Keratinocyte (primary cell): ENCODE measurements at regions not wholly inside any gene's neighbourhood (a gene's known extent, or its start where the extent isn't known, plus 50 kb on each side); places are given as distances from the start of the nearest gene placed in this dataset.

ENCODE experiments used
- DNase-seq: peaks from one replicate; pipeline ENCODE4 v3.0.0-alpha.2; 2011; ENCODE audit warnings: low read depth, missing footprints, low spot score
- FAIRE-seq: peaks from 2 replicates; lab custom pipeline; 2011; peaks lifted over from hg19 to GRCh38; lab: Jason Lieb, UNC
- H2AFZ ChIP-seq: 2 replicates; pipeline ENCODE4 v1.6.0; 2012; ENCODE audit warnings: low read length, control low read depth, inconsistent platforms; ENCODE audit not compliant: control insufficient read depth
- H3K27ac ChIP-seq: 2 replicates; pipeline ENCODE4 v1.5.1; 2011; ENCODE audit warnings: low read length; ENCODE audit not compliant: control insufficient read depth, insufficient read depth
- H3K27me3 ChIP-seq: 3 replicates; pipeline ENCODE4 v1.6.0; 2011; ENCODE audit warnings: low read length; ENCODE audit not compliant: control insufficient read depth, insufficient read depth; ENCODE audit errors: extremely low read depth
- H3K36me3 ChIP-seq, 2 experiments: 2 replicates in 1 of 2; 3 replicates in 1 of 2; pipeline ENCODE4 v1.5.1; 2011; ENCODE audit warnings: low read length in 2 of 2, mild to moderate bottlenecking in 1 of 2; ENCODE audit not compliant: control insufficient read depth in 2 of 2, insufficient read depth in 2 of 2; ENCODE audit errors: extremely low read depth in 1 of 2
- H3K4me1 ChIP-seq: 3 replicates; pipeline ENCODE4 v1.5.1; 2011; ENCODE audit warnings: low read length; ENCODE audit not compliant: control insufficient read depth, insufficient read depth; ENCODE audit errors: extremely low read depth
- H3K4me2 ChIP-seq: 3 replicates; pipeline ENCODE4 v1.6.0; 2011; ENCODE audit warnings: low read depth, low read length; ENCODE audit not compliant: control insufficient read depth, insufficient read depth; ENCODE audit errors: extremely low read depth
- H3K4me3 ChIP-seq, 3 experiments: fragments of 200-600 bp in 1 of 3; sonication (generic) in 1 of 3; 2 replicates in 2 of 3; 3 replicates in 1 of 3; pipeline ENCODE4 v1.5.1; 2011 to 2016; ENCODE audit warnings: low read length in 3 of 3, mild to moderate bottlenecking in 3 of 3, control low read depth in 2 of 3, inconsistent platforms in 1 of 3, low read depth in 1 of 3, mixed read lengths in 1 of 3, mixed run types in 1 of 3, moderate library complexity in 1 of 3; ENCODE audit not compliant: control insufficient read depth in 2 of 3, insufficient read depth in 2 of 3; ENCODE audit errors: extremely low read depth in 1 of 3
- H3K79me2 ChIP-seq: 2 replicates; pipeline ENCODE4 v1.6.0; 2012; ENCODE audit warnings: low read length; ENCODE audit not compliant: control insufficient read depth, insufficient read depth
- H3K9ac ChIP-seq: 3 replicates; pipeline ENCODE4 v1.6.0; 2011; ENCODE audit warnings: low read length; ENCODE audit not compliant: control insufficient read depth, insufficient read depth; ENCODE audit errors: extremely low read depth
- H3K9me1 ChIP-seq: 3 replicates; pipeline ENCODE4 v1.6.0; 2011; ENCODE audit warnings: low read length; ENCODE audit not compliant: control insufficient read depth, insufficient read depth; ENCODE audit errors: extremely low read depth
- H3K9me3 ChIP-seq: 2 replicates; pipeline ENCODE4 v1.5.1; 2012; ENCODE audit warnings: low read depth, low read length; ENCODE audit not compliant: control insufficient read depth
- H4K20me1 ChIP-seq: 3 replicates; pipeline ENCODE4 v1.6.0; 2011; ENCODE audit warnings: low read length; ENCODE audit not compliant: control insufficient read depth, insufficient read depth; ENCODE audit errors: extremely low read depth
- EZH2 ChIP-seq: IDR thresholded peaks from one replicate; pipeline ENCODE4 v1.6.1; 2012; ENCODE audit warnings: inconsistent platforms, mild to moderate bottlenecking, low read length, moderate library complexity
- dilution Hi-C: fragments of 300-500 bp; cut with MboI; formaldehyde crosslinking; loops from one replicate; pipeline ENCODE4 v1.7.0; 2020; ENCODE audit warnings: low sequenced_read_pairs; ENCODE audit not compliant: extremely low pct_ligation_motif_present
- TF ChIP-seq, protein P1 (sequence below), 3 experiments: IDR thresholded peaks in 1 of 3; conservative IDR thresholded peaks in 1 of 3; optimal IDR thresholded peaks in 1 of 3; 2 replicates in 2 of 3; 3 replicates in 1 of 3; pipeline versions ENCODE3 to v1.5.1; 2011; ENCODE audit warnings: low read length in 3 of 3, mild to moderate bottlenecking in 3 of 3, moderate library complexity in 2 of 3, control low read depth in 1 of 3, inconsistent platforms in 1 of 3; ENCODE audit not compliant: insufficient read depth in 2 of 3; ENCODE audit errors: extremely low read depth in 1 of 3

GRCh38 chrX:68894513-68895340 is 65.9 kb downstream of the EFNB1 start:
- Histone ChIP-seq H3K4me2 (peak overlapping the region; percentile 51), H3K9me3 (no peaks in the 10 kb centered on the region), H3K9me1 (peaks cover 3% of the 10 kb centered on the region), H3K4me1 (peaks cover 21% of the 10 kb centered on the region), H3K79me2 (no peaks in the 10 kb centered on the region), H3K27me3 (no peaks in the 10 kb centered on the region), H2AFZ (peak overlapping the region; percentile 53), H3K9ac (peak overlapping the region; percentile 63), H3K4me3 (peak overlapping the region in 1 of 3 experiments; percentile 19), H3K27ac (peak overlapping the region; percentile 61), H3K36me3 (no peaks in the 10 kb centered on the region), H4K20me1 (no peaks in the 10 kb centered on the region)
- TF ChIP-seq, protein P1, sequence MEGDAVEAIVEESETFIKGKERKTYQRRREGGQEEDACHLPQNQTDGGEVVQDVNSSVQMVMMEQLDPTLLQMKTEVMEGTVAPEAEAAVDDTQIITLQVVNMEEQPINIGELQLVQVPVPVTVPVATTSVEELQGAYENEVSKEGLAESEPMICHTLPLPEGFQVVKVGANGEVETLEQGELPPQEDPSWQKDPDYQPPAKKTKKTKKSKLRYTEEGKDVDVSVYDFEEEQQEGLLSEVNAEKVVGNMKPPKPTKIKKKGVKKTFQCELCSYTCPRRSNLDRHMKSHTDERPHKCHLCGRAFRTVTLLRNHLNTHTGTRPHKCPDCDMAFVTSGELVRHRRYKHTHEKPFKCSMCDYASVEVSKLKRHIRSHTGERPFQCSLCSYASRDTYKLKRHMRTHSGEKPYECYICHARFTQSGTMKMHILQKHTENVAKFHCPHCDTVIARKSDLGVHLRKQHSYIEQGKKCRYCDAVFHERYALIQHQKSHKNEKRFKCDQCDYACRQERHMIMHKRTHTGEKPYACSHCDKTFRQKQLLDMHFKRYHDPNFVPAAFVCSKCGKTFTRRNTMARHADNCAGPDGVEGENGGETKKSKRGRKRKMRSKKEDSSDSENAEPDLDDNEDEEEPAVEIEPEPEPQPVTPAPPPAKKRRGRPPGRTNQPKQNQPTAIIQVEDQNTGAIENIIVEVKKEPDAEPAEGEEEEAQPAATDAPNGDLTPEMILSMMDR (optimal IDR thresholded peaks at IDR 0.05 in 1 of 3, IDR thresholded peaks at IDR 0.05 in 1 of 3, conservative IDR thresholded peaks at IDR 0.05 in 1 of 3; ENCODE audit: extremely low read depth in 1 of 3, insufficient read depth in 2 of 3, low read length in 3 of 3): no peak
- no peak for TF ChIP-seq EZH2
- FAIRE-seq (no peak), DNase-seq (no peak)
- dilution Hi-C loops: no loop called here

- H3K9ac ChIP-seq: peak overlapping the region; percentile 63
- H3K9me1 ChIP-seq: peaks cover 3% of the 10 kb centered on the region
- H3K36me3 ChIP-seq: no peaks in the 10 kb centered on the region
- H2AFZ ChIP-seq: peak overlapping the region; percentile 36
- peak overlapping the region; percentile 61 for H3K27ac ChIP-seq
- no peaks in the 10 kb centered on the region for H3K9me3 ChIP-seq
- H4K20me1 ChIP-seq: no peaks in the 10 kb centered on the region
- DNase-seq (no peak), FAIRE-seq (no peak)
- peaks cover 21% of the 10 kb centered on the region for H3K4me1 ChIP-seq
- H3K27me3 ChIP-seq: no peaks in the 10 kb centered on the region
- no peak for TF ChIP-seq EZH2
- TF ChIP-seq, protein P1 (optimal IDR thresholded peaks at IDR 0.05 in 1 of 3, IDR thresholded peaks at IDR 0.05 in 1 of 3, conservative IDR thresholded peaks at IDR 0.05 in 1 of 3; ENCODE audit: extremely low read depth in 1 of 3, insufficient read depth in 2 of 3, low read length in 3 of 3): no peak
- dilution Hi-C loops: no loop called here
- no peak overlapping the region for H3K4me3 ChIP-seq
- H3K79me2 ChIP-seq: no peaks in the 10 kb centered on the region
- H3K4me2 ChIP-seq: peak overlapping the region; percentile 51
Measured at GRCh38 chrX:68894142-68894512, 65.3 kb downstream of the EFNB1 start.
